ENCODE measurements at regions not wholly inside any gene's neighbourhood (a gene's known extent, or its start where the extent isn't known, plus 50 kb on each side); places are given as distances from the start of the nearest gene placed in this dataset.

GRCh38 chr20:58003525-58003924 lies 224.9 kb downstream of the ANKRD60 start:
- intact Hi-C loops (cut with micrococcal nuclease): no loop called here

GRCh38 chr20:58002901-58003300 lies 225.6 kb downstream of the ANKRD60 start:
- intact Hi-C loops (cut with micrococcal nuclease): no loop called here

DNA sequence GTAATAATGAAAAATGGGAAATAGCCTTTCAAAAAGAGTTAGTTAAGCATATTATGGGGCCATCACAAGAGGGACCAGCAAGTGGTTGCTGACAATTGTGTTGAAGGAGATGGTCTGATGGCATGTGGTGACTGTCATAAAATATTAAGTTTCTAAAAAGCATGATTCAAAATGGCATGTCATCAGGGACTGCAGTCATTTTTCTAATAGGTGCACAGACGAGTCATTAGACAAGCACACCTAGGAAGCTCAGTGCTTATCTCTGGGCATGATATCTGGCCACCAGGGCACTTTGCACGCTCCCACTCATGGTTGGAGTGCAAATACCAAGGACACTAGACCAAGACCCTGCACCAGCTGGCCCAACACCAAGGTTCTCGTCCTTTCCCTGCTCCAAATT lies 226.5 kb downstream of the ANKRD60 start:
- intact Hi-C loops (cut with micrococcal nuclease): no loop called here

GRCh38 chr20:58001381-58001780 lies 227.1 kb downstream of the ANKRD60 start:
- intact Hi-C loops (cut with micrococcal nuclease): no loop called here

DNA sequence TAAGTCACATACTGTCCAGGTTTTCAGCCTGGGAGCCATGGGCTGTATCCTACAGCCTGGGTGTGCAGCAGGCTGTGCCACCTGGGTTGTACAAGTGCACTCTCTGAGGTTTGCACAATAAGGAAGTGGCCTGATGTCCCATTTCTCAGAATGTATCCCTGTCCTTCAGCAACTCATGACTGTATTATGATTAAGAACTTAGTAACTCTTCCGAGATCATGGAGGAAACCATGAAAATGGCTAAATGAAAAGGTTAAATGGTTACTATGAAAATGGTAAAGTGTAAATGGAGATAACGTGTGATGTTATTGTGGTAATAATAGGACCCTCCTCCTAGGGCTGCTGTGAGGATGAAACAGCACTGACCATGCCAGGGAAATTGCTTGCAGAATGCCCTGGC lies 227.6 kb downstream of the ANKRD60 start:
- intact Hi-C loops (cut with micrococcal nuclease): no loop called here

DNA sequence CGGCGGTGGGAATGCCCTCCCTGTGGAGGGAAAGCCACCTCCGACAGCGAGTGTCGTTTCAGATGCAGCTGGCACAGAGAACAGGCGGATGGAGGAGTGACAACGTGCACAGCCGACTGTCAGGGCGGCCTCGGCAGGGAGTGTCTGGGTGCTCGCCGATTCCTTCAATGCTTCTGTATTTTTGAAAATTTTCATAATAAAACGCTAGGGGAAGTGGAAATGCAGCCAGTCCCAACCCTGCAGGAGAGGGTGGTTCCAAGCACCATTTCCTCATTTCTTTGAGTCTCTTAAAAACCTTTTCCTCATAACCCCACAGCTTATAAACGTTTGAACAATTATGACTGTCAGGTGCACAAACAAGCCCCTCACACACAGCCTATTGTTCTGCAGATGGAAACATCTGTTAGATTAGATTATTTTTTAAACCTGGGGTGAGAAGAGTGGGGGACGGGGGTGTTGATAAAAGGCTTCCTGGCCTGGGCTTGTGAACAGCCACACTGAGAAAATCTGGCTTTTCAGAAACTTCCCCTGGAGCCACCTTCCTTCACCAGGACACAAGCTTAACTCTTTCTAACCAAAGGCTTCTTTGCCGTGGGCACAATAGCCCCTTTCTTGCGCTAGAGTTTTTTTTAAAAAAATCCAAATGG lies 228.9 kb downstream of the ANKRD60 start:
- intact Hi-C loops (cut with micrococcal nuclease): no loop called here

DNA sequence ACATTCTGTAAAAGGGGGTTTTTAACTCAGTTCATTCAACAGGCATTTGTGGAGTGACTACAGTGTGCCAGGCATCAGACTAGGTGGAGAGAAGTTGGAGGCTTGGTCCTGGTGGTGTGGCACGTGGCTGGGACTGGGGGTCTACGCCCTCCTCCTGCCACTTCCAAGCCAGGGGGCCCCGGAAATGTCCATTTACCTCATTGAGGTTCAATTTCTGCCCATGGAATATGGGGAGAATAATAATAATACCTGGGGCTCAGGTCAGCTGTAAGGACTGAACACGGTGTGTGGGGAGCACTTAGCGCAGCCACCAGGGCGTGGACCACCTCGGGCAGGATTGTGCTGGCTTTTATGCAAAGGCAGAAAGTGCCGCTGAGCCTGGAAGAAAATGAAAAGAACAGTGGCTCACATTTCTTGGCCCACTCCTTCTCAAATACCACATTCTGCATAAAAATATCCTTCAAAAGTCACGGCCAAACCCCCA lies 229.4 kb downstream of the ANKRD60 start:
- intact Hi-C loops (cut with micrococcal nuclease): no loop called here

DNA sequence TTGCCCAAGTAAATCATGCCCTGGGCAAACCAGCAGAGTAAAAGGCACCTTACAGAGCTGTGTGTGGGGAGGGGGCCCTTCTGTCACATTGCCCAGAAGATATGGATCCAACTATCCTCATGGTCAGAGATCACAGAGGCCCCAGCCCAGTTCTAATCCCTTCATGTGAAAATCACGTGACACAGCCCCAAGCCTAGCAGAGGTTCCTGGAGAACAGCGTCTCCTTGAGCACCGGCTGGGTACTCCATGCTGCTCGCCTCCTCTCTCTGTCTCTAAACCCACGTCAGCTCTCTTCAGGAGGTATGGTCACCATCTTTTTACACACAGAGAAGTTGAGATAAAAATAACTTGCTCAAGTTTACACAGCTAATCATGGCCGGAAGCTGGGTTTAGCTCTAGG lies 230.2 kb downstream of the ANKRD60 start:
- intact Hi-C loops (cut with micrococcal nuclease): no loop called here

- intact Hi-C loops (cut with micrococcal nuclease): no loop called here
Measured at GRCh38 chr20:57996936-57997890, 231.2 kb downstream of the ANKRD60 start.

GRCh38 chr20:57996465-57996864 lies 232.0 kb downstream of the ANKRD60 start:
- intact Hi-C loops (cut with micrococcal nuclease): no loop called here

GRCh38 chr20:57995381-57995977 lies 233.0 kb downstream of the ANKRD60 start:
- intact Hi-C loops (cut with micrococcal nuclease): no loop called here

DNA sequence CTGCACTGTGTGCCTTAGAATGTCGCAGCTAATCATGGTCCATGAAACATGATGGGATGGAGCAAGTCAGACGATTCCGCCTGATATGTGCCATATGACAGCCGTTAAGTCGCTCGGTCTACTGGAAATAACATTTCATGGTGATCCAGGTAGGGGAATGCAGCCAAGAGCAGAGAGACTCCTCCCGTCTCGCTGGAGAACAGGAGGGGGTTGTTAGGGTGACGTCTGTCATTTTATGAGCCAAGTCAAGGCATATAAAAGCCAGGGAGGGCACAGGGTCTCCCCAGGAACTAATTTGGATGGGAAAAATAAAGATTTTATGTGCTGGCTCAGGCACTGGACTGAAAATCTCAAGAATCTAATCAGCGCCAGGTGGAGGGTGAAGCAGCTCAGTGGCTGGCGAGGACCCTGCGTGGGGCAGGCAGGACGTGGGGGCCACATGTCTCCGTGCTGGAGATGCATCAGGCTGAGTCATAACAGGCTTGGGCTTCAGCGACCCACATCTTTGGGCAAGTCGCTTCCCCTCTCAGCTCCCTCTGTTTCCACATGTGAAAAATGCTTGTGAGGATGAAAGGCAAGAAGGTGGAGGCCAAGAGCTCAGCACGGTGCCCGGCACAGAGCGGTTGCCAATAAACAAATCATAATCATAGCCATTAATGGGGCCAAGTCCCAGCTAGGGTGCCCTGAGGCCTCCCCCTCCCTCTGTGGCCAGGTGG lies 234.6 kb downstream of the ANKRD60 start:
- intact Hi-C loops (cut with micrococcal nuclease): no loop called here

GRCh38 chr20:57991211-57991881 lies 237.1 kb downstream of the ANKRD60 start:
- intact Hi-C loops (cut with micrococcal nuclease): no loop called here

DNA sequence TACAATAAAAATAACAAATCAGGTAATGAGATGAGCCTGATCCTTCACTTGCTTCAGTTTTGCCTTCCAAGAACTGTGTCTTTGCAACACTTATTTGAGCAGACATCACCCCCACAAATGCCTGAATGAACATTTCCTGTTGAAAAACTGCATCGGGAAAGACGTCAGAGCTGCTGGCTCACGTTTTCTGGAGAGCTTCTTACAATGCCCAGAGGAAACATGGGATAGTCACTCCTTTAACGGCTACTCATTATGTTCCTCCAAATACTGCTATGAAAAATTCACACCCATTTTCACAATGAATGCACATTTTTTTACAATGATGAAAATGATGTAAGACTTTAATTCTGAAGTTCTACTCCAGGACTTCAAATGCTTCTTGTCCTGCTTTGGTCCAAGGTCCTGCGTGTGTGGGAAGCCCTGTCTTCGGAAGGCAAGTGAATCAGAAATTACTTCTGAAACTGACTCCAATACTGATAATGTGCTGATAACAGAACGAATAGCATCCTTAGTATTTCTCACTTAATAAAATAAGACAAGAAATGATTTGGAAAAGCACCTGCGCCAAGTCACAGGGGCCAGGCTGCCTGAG lies 238.0 kb downstream of the ANKRD60 start:
- intact Hi-C loops (cut with micrococcal nuclease): no loop called here

GRCh38 chr20:57988828-57989227 lies 239.6 kb downstream of the ANKRD60 start:
- intact Hi-C loops (cut with micrococcal nuclease): no loop called here

GRCh38 chr20:57988422-57988821 lies 240.0 kb downstream of the ANKRD60 start:
- intact Hi-C loops (cut with micrococcal nuclease): no loop called here

DNA sequence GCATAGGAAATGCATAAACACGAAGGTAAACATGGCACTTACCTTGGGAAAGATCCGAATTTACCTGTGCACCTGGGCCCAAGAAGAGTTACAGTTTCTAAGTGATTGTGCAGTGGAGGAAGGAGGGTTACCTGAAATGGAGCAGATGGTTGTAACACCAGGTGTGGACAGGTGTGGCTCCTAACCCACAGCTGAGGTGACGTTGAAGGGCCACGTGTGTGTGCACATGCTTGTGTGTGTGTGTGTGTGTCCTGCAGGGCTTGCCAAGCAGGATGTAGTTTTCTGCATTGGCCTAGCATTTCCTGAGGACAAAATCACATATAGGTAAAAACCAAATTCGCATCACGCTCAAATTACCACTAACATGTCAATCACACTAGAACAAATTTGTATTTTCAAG lies 240.8 kb downstream of the ANKRD60 start:
- intact Hi-C loops (cut with micrococcal nuclease): no loop called here

DNA sequence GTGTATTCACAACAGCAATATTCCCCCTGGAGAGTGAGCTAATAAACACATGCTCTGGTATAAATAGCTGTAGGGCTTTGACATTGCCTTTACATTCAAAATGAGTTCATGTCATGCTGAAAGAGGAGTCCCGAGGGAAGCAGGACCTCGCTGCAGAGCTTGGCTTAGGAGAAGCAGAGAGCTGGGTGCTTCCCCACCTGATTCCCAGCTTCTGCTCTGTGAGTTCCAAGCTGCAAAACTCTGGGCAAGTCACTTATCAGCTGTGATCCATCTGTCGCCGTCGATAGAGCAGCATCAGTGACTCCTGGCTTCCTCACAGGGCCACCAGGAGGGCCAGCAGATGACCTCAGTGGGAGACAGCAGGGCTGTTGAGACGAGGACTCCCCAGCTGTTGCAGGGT lies 241.8 kb downstream of the ANKRD60 start:
- intact Hi-C loops (cut with micrococcal nuclease): no loop called here

DNA sequence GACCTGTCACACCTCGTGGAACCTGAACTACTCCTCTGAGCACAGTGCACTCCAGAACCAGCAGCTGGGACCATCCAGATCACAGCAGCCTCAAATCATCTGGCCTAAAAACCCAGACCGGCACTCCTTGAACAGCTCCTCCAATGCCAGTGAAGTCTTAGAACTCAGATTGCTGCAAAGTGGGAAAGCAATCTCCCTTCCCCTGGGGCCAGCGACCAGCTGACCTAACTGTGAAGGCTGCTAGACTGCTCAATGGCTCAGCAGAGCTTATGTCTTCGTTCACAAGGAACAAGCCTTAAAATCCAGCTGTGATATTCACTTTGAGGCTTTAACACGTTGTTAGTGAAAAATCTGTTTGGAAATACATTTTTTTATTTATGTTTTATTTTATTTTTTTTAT lies 243.2 kb downstream of the ANKRD60 start:
- intact Hi-C loops (cut with micrococcal nuclease): no loop called here

DNA sequence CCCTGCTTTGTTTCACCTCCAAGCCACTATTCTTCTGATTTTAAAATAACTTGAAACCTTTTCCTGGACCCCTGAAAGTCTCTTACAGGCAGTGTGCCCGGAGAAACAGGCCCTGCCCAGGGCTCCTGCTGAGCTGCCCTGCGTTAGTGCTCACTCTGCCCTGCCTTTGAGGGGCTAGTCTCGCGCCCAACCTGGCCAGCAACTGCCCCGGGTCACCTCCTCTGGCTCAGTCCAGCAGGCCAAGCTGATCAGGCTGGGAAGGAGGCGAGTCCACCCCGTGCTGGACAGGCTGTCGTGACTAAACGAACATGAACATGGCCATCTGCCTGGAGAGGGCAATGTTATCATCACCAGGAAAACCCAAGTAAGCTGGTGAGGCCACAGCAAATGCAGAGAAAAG lies 245.4 kb downstream of the ANKRD60 start:
- intact Hi-C loops (cut with micrococcal nuclease): no loop called here

GRCh38 chr20:57980506-57980905 lies 247.9 kb downstream of the ANKRD60 start:
- intact Hi-C loops (cut with micrococcal nuclease): no loop called here

Measured in T-helper 1 cell treated with Interleukin-12 subunit alpha and Interleukin-12 subunit beta and Interleukin-4 antibody, amounts not matched to agents 30 ng/mL and 1 ng/mL, for 36 hours (primary cell).